K562 (cell line): ENCODE measurements at regions not wholly inside any gene's neighbourhood (a gene's known extent, or its start where the extent isn't known, plus 50 kb on each side); places are given as distances from the start of the nearest gene placed in this dataset.

Source experiments
- BACH1 ChIP-seq: fragments of 200-800 bp; sonication (Bioruptor generic); IDR thresholded peaks from 2 replicates; pipeline ENCODE4 v1.6.1; 2016; ENCODE audit warnings: missing genetic modification characterization, missing compliant biosample characterization
- CHD2 ChIP-seq: IDR thresholded peaks from 2 replicates; pipeline ENCODE4 v1.6.1; 2011; ENCODE audit warnings: low read depth, low read length
- GATAD2B ChIP-seq: fragments of 450-650 bp; IDR thresholded peaks from 2 replicates; pipeline ENCODE4 v1.6.1; 2017; ENCODE audit warnings: mild to moderate bottlenecking, borderline replicate concordance
- JUND ChIP-seq, 2 experiments: IDR thresholded peaks; 2 replicates in 1 of 2; 3 replicates in 1 of 2; pipeline ENCODE4 v1.6.1; 2011; ENCODE audit warnings: borderline replicate concordance in 2 of 2, low read depth in 2 of 2, low read length in 2 of 2, improper control_type of control experiment in 1 of 2, missing biosample characterization in 1 of 2, missing genetic modification characterization in 1 of 2, missing genetic modification reagents in 1 of 2
- RAD21 ChIP-seq, 2 experiments: fragments of 250-450 bp in 1 of 2; fragments of 450-650 bp in 1 of 2; sonication (Bioruptor Pico) in 1 of 2; formaldehyde crosslinking in 1 of 2; IDR thresholded peaks in 1 of 2; conservative IDR thresholded peaks in 1 of 2; 2 replicates each; pipeline versions ENCODE4 v1.4.0 to v1.8.0; 2020 to 2022; ENCODE audit warnings: mild to moderate bottlenecking in 2 of 2, moderate library complexity in 1 of 2
- RBM22 ChIP-seq: fragments of 200-400 bp; formaldehyde crosslinking; IDR thresholded peaks from 2 replicates; pipeline ENCODE4 v1.6.1; 2018; ENCODE audit warnings: low read length, low read depth; ENCODE audit not compliant: poor library complexity, severe bottlenecking
- REST ChIP-seq, 2 experiments: fragments of 450-650 bp; formaldehyde crosslinking in 1 of 2; IDR thresholded peaks; 2 replicates each; pipeline versions ENCODE4 v1.4.0 to v1.6.1; 2014 to 2020; ENCODE audit warnings: mild to moderate bottlenecking in 2 of 2, borderline replicate concordance in 1 of 2, low read depth in 1 of 2
- SAFB2 ChIP-seq: fragments of 200-400 bp; formaldehyde crosslinking; IDR thresholded peaks from 2 replicates; pipeline ENCODE4 v1.6.1; 2018; ENCODE audit warnings: borderline replicate concordance, low read length, low read depth, moderate library complexity; ENCODE audit not compliant: severe bottlenecking
- SOX6 ChIP-seq: fragments of 450-650 bp; IDR thresholded peaks from 2 replicates; pipeline ENCODE4 v1.6.1; 2014; ENCODE audit warnings: mild to moderate bottlenecking
- USF2 ChIP-seq: sonication (generic); formaldehyde crosslinking; IDR thresholded peaks from 2 replicates; pipeline ENCODE4 v1.5.0; 2020; ENCODE audit warnings: missing genetic modification reagents
- ZC3H8 ChIP-seq: fragments of 450-650 bp; IDR thresholded peaks from 2 replicates; pipeline ENCODE4 v1.6.1; 2017
- ZNF592 ChIP-seq: fragments of 450-650 bp; IDR thresholded peaks from 2 replicates; pipeline ENCODE4 v1.6.1; 2017; ENCODE audit warnings: antibody characterized with exemption, mild to moderate bottlenecking
- ZNF655 ChIP-seq: fragments of 250-450 bp; sonication (Bioruptor Pico); IDR thresholded peaks from 2 replicates; pipeline ENCODE4 v1.5.0; 2021

- TF ChIP-seq GATAD2B (no peak), ZNF592 (peak; percentile 55; the same call in 1 of the 2 replicates), SOX6 (peak; percentile 15; the same call in 1 of the 2 replicates), ZC3H8 (no peak), RAD21 (CRISPR knock-in tag; conservative IDR thresholded peaks at IDR 0.05 in 1 of 2, IDR thresholded peaks at IDR 0.05 in 1 of 2) (peak; percentile 75 to 95), USF2 (CRISPR knock-in tag) (no peak), RBM22 (no peak), ZNF655 (CRISPR knock-in tag) (no peak), CHD2 (no peak), SAFB2 (no peak), REST (IDR thresholded peaks at IDR 0.05; ENCODE audit: borderline replicate concordance) (peak; percentile 89), REST (CRISPR knock-in tag; IDR thresholded peaks at IDR 0.05; ENCODE audit: low read depth) (no peak), BACH1 (no peak), JUND (IDR thresholded peaks at IDR 0.05; ENCODE audit: borderline replicate concordance, low read depth, low read length) (no peak), JUND (tag; IDR thresholded peaks at IDR 0.05; ENCODE audit: borderline replicate concordance, low read depth, low read length) (peak; percentile 24; the same call in 1 of the 3 replicates)
Observed at GRCh38 chr17:33858682-33859081, 396.4 kb upstream of the CCL2 start (continued).
